ENCODE measurements at regions not wholly inside any gene's neighbourhood (a gene's known extent, or its start where the extent isn't known, plus 50 kb on each side); places are given as distances from the start of the nearest gene placed in this dataset.

DNA sequence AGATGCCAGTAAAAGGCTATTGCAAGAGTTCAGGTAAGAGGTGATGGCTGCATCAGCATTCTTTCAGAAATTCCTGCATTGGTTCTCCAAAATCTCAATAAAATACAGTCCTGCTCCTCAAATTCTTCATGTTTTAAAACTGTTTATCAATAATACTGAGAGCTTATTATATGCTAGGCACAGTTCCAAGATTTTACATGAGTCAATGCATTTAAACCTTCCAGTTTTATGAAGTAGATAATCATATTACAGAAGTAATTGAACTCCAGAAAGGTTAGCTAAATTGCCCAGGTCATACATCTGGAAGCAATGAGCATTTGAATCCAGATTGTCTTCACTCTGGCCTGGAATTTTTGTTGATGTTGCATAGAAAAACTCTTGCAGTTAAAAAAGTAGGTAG lies 282.9 kb upstream of the SLITRK6 start:
- Histone ChIP-seq H3K9me3 (ENCODE audit: control insufficient read depth in 4 of 4, low read length in 3 of 4) (no peaks in the 10 kb centered on the region), H3K9ac (ENCODE audit: low read depth in 1 of 2, low read length in 2 of 2) (no peak overlapping the region), H3K4me3 (ENCODE audit: low read depth in 1 of 3, low read length in 3 of 3) (no peak overlapping the region), H3K36me3 (ENCODE audit: control insufficient read depth in 4 of 4, insufficient read depth in 3 of 4, low read depth in 1 of 4, low read length in 3 of 4) (no peaks in the 10 kb centered on the region), H3K27ac (ENCODE audit: low read depth in 1 of 2, low read length in 2 of 2) (no peak overlapping the region), H3K27me3 (ENCODE audit: control insufficient read depth in 4 of 4, insufficient read depth in 4 of 4, low read length in 3 of 4) (no peaks in the 10 kb centered on the region), H3K4me1 (ENCODE audit: control insufficient read depth in 4 of 4, insufficient read depth in 4 of 4, low read length in 3 of 4) (no peaks in the 10 kb centered on the region)
- DNase-seq (ENCODE audit: low spot score) = no peak
- TF ChIP-seq FOXA2 (IDR thresholded peaks at IDR 0.05) = no peak
- TF ChIP-seq, protein P1, sequence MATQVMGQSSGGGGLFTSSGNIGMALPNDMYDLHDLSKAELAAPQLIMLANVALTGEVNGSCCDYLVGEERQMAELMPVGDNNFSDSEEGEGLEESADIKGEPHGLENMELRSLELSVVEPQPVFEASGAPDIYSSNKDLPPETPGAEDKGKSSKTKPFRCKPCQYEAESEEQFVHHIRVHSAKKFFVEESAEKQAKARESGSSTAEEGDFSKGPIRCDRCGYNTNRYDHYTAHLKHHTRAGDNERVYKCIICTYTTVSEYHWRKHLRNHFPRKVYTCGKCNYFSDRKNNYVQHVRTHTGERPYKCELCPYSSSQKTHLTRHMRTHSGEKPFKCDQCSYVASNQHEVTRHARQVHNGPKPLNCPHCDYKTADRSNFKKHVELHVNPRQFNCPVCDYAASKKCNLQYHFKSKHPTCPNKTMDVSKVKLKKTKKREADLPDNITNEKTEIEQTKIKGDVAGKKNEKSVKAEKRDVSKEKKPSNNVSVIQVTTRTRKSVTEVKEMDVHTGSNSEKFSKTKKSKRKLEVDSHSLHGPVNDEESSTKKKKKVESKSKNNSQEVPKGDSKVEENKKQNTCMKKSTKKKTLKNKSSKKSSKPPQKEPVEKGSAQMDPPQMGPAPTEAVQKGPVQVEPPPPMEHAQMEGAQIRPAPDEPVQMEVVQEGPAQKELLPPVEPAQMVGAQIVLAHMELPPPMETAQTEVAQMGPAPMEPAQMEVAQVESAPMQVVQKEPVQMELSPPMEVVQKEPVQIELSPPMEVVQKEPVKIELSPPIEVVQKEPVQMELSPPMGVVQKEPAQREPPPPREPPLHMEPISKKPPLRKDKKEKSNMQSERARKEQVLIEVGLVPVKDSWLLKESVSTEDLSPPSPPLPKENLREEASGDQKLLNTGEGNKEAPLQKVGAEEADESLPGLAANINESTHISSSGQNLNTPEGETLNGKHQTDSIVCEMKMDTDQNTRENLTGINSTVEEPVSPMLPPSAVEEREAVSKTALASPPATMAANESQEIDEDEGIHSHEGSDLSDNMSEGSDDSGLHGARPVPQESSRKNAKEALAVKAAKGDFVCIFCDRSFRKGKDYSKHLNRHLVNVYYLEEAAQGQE (IDR thresholded peaks at IDR 0.05) = no peak
- TF ChIP-seq HNF4A (conservative IDR thresholded peaks at IDR 0.05) = no peak
- no peak for TF ChIP-seq RAD21 (IDR thresholded peaks at IDR 0.05)
- TF ChIP-seq TAF1 (conservative IDR thresholded peaks at IDR 0.05) = no peak
- TF ChIP-seq GABPA (IDR thresholded peaks at IDR 0.05 in 1 of 2, conservative IDR thresholded peaks at IDR 0.05 in 1 of 2) = no peak
- TF ChIP-seq FOXA1 (IDR thresholded peaks at IDR 0.05) = no peak
- TF ChIP-seq CTCF (IDR thresholded peaks at IDR 0.05; ENCODE audit: low read depth, low read length, missing input control) = no peak
- no peak for TF ChIP-seq JUND (IDR thresholded peaks at IDR 0.05)
- TF ChIP-seq HNF4G (IDR thresholded peaks at IDR 0.05) = no peak
- TF ChIP-seq YY1 (IDR thresholded peaks at IDR 0.05) = no peak
- TF ChIP-seq, protein P2, sequence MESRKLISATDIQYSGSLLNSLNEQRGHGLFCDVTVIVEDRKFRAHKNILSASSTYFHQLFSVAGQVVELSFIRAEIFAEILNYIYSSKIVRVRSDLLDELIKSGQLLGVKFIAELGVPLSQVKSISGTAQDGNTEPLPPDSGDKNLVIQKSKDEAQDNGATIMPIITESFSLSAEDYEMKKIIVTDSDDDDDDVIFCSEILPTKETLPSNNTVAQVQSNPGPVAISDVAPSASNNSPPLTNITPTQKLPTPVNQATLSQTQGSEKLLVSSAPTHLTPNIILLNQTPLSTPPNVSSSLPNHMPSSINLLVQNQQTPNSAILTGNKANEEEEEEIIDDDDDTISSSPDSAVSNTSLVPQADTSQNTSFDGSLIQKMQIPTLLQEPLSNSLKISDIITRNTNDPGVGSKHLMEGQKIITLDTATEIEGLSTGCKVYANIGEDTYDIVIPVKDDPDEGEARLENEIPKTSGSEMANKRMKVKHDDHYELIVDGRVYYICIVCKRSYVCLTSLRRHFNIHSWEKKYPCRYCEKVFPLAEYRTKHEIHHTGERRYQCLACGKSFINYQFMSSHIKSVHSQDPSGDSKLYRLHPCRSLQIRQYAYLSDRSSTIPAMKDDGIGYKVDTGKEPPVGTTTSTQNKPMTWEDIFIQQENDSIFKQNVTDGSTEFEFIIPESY (IDR thresholded peaks at IDR 0.05) = no peak
- no peak for TF ChIP-seq RXRA (IDR thresholded peaks at IDR 0.05)
- no peak for TF ChIP-seq MAX (IDR thresholded peaks at IDR 0.05)
- TF ChIP-seq EGR1 (IDR thresholded peaks at IDR 0.05; ENCODE audit: low read depth in 2 of 2) = no peak
- TF ChIP-seq, protein P3, sequence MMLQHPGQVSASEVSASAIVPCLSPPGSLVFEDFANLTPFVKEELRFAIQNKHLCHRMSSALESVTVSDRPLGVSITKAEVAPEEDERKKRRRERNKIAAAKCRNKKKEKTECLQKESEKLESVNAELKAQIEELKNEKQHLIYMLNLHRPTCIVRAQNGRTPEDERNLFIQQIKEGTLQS (IDR thresholded peaks at IDR 0.05) = no peak
- TF ChIP-seq NR2F2 (IDR thresholded peaks at IDR 0.05) = no peak
- TF ChIP-seq SP1 (IDR thresholded peaks at IDR 0.05) = no peak

Data from liver (tissue), 7 donors.